B cell (primary cell): ENCODE measurements at regions not wholly inside any gene's neighbourhood (a gene's known extent, or its start where the extent isn't known, plus 50 kb on each side); places are given as distances from the start of the nearest gene placed in this dataset.

ENCODE experiments used
- ATAC-seq: fragments of 200-7000 bp; cut with Tn5 transposase; one replicate; pipeline ENCODE4 v1.10.0; 2021; ENCODE audit warnings: low read depth, mild to moderate bottlenecking, moderate number of reproducible peaks, moderate library complexity
- CTCF ChIA-PET: fragments of 350-600 bp; sonication (Branson Sonifier 250); formaldehyde crosslinking; loops from one replicate; lab custom pipeline; 2021; ENCODE audit warnings: antibody characterized with exemption, inconsistent platforms; lab: Charles Lee
- POLR2A ChIA-PET: fragments of 350-600 bp; sonication (Branson Sonifier 250); formaldehyde crosslinking; loops from one replicate; lab custom pipeline; 2021; ENCODE audit warnings: antibody characterized with exemption; lab: Charles Lee
- DNase-seq: peaks from one replicate; pipeline ENCODE4 v3.0.0; 2013
- H2AFZ ChIP-seq: 2 replicates; pipeline ENCODE4 v1.6.1; 2012; ENCODE audit warnings: mild to moderate bottlenecking, low read depth, low read length; ENCODE audit not compliant: insufficient read depth, poor library complexity, severe bottlenecking
- H3K27ac ChIP-seq, 2 donors: 1 replicate in 1 of 2; 2 replicates in 1 of 2; pipeline ENCODE4 v1.5.1; 2012 to 2013; ENCODE audit warnings: low read length in 2 of 2, mild to moderate bottlenecking in 2 of 2, moderate library complexity in 1 of 2
- H3K27me3 ChIP-seq, 4 experiments: fragments of 200-600 bp in 1 of 4; sonication (generic) in 1 of 4; replicated peaks in 1 of 4; 1 replicate in 2 of 4; 2 replicates in 2 of 4; pipeline versions ENCODE4 v1.6.1 to v1.7.0; 2013 to 2016; ENCODE audit warnings: low read length in 3 of 4, mild to moderate bottlenecking in 2 of 4, mixed read lengths in 1 of 4, moderate library complexity in 1 of 4; ENCODE audit not compliant: insufficient read depth in 4 of 4, control insufficient read depth in 3 of 4; ENCODE audit errors: control extremely low read depth in 1 of 4
- H3K36me3 ChIP-seq, 2 experiments: replicated peaks in 1 of 2; 1 replicate in 1 of 2; 2 replicates in 1 of 2; pipeline versions ENCODE4 v1.6.1 to v1.7.1; 2013; ENCODE audit warnings: low read length in 1 of 2; ENCODE audit not compliant: insufficient read depth in 2 of 2, control insufficient read depth in 1 of 2; ENCODE audit errors: control extremely low read depth in 1 of 2, extremely low read depth in 1 of 2
- H3K4me1 ChIP-seq, 2 donors: fragments of 200-600 bp in 1 of 2; sonication (generic) in 1 of 2; 1 replicate in 1 of 2; 2 replicates in 1 of 2; pipeline versions ENCODE4 v1.5.1 to v1.6.1; 2013 to 2017; ENCODE audit warnings: low read length in 2 of 2; ENCODE audit not compliant: control insufficient read depth in 2 of 2, insufficient read depth in 2 of 2
- H3K4me2 ChIP-seq: replicated peaks from 2 replicates; pipeline ENCODE3; 2012; ENCODE audit warnings: mild to moderate bottlenecking, low read depth, low read length; ENCODE audit not compliant: poor library complexity, severe bottlenecking
- H3K4me3 ChIP-seq, 5 experiments: fragments of 200-600 bp in 1 of 5; sonication (generic) in 1 of 5; 1 replicate in 3 of 5; 2 replicates in 2 of 5; pipeline versions ENCODE4 v1.5.1 to v1.7.0; 2011 to 2016; ENCODE audit warnings: low read length in 4 of 5, mild to moderate bottlenecking in 4 of 5, low read depth in 2 of 5, control low read depth in 1 of 5, moderate library complexity in 1 of 5; ENCODE audit not compliant: insufficient read depth in 1 of 5; ENCODE audit errors: control extremely low read depth in 1 of 5, extremely low read depth in 1 of 5
- H3K79me2 ChIP-seq: fragments of 200-600 bp; sonication (generic); one replicate; pipeline ENCODE4 v1.6.0; 2016; ENCODE audit warnings: low read length; ENCODE audit not compliant: control insufficient read depth, insufficient read depth
- H3K9ac ChIP-seq: fragments of 200-600 bp; sonication (generic); 2 replicates; pipeline ENCODE4 v1.6.1; 2017; ENCODE audit warnings: mild to moderate bottlenecking, low read length, moderate library complexity
- H3K9me3 ChIP-seq, 3 donors: one replicate each; pipeline versions ENCODE4 v1.6.1 to v1.7.1; 2013; ENCODE audit warnings: low read length in 2 of 3; ENCODE audit not compliant: control insufficient read depth in 2 of 3, insufficient read depth in 1 of 3; ENCODE audit errors: control extremely low read depth in 1 of 3
- H4K20me1 ChIP-seq: 2 replicates; pipeline ENCODE4 v1.6.0; 2012; ENCODE audit warnings: mild to moderate bottlenecking, low read length; ENCODE audit not compliant: insufficient read depth, control insufficient read depth, poor library complexity, severe bottlenecking
- H3K27ac Mint-ChIP-seq: one replicate; pipeline ENCODE4 v1.8.0; 2021; ENCODE audit warnings: mixed read lengths
- H3K27me3 Mint-ChIP-seq: one replicate; pipeline ENCODE4 v1.8.0; 2021; ENCODE audit warnings: mixed read lengths
- H3K4me1 Mint-ChIP-seq: one replicate; pipeline ENCODE4 v1.8.0; 2021; ENCODE audit warnings: mixed read lengths
- H3K4me3 Mint-ChIP-seq: one replicate; pipeline ENCODE4 v1.8.0; 2021; ENCODE audit warnings: mixed read lengths
- H3K9me3 Mint-ChIP-seq: one replicate; pipeline ENCODE4 v1.8.0; 2022; ENCODE audit warnings: mixed read lengths; ENCODE audit not compliant: insufficient read depth
- CTCF ChIP-seq: fragments of 200-600 bp; IDR thresholded peaks from one replicate; pipeline ENCODE4 v1.8.0; 2022; ENCODE audit warnings: antibody characterized with exemption, mild to moderate bottlenecking
- EZH2 ChIP-seq: IDR thresholded peaks from 2 replicates; pipeline ENCODE4 v1.6.1; 2012; ENCODE audit warnings: borderline replicate concordance, low read depth, mild to moderate bottlenecking, moderate library complexity, low read length; ENCODE audit not compliant: insufficient read depth, poor library complexity, severe bottlenecking
- WGBS: methylation state at CpG from one replicate; pipeline ENCODE4 v1.1.5; 2013; ENCODE audit warnings: missing lambda C conversion rate; ENCODE audit not compliant: insufficient coverage; 5-methylcytosine and 5-hydroxymethylcytosine counted together
- intact Hi-C: fragments of 100-400 bp; cut with micrococcal nuclease; formaldehyde crosslinking; loops from one replicate; pipeline ENCODE4 v1.10.0; 2022

DNA sequence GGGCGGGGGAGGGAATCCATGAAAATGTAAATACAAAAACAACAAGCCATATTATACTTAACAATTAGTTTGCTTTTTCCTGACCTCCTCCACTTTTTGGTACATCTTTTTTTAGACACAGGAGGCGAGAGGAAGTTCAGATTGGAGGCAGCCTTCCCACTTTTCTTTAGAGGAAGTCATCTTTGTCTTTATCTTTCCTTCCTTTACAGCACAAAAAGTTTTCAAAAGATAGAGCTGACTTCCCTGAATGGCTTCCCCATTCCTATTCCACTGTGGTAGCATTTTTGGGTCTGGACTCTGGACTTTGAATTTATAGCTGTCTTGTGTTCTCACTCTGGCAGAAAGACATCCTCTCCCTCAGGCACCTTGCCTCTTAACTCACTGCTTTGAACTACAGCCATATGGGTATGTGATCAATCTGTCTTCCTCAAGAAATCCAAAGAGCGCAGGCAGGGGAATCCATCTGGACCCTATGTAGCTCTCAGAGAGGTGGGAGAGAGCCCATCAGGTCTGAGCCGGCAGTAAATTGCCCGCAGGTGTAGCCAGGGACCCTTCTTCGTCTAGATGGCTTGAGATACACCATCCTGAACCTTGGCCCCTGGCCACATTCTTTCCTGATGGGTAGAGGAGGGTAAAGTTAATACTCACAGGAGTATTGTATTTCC, 101.9 kb downstream of the AQP4 start:
- no peak overlapping the region for H3K4me2 ChIP-seq
- H4K20me1 ChIP-seq = no peaks in the 10 kb centered on the region
- Mint-ChIP-seq H3K27me3 (no peaks in the 10 kb centered on the region), H3K9me3 (no peaks in the 10 kb centered on the region), H3K4me3 (no peak overlapping the region), H3K27ac (no peak overlapping the region), H3K4me1 (no peaks in the 10 kb centered on the region)
- DNase-seq (no peak), ATAC-seq (no peak)
- CTCF ChIA-PET = no interaction called here
- intact Hi-C loops = no loop called here
- no peaks in the 10 kb centered on the region for H3K4me1 ChIP-seq
- H3K27ac ChIP-seq = no peak overlapping the region
- no peak for TF ChIP-seq EZH2
- TF ChIP-seq CTCF = no peak
- POLR2A ChIA-PET = no interaction called here
- H3K9ac ChIP-seq = no peak overlapping the region
- H2AFZ ChIP-seq = no peak overlapping the region
- no peak overlapping the region for H3K4me3 ChIP-seq
- 71% methylated on average over 4 of the region's 6 CpGs for WGBS
- peaks cover 0 to 3% (median 0%) of the 10 kb centered on the region in 3 donors for H3K9me3 ChIP-seq
- H3K79me2 ChIP-seq = no peaks in the 10 kb centered on the region
- no peaks in the 10 kb centered on the region for H3K36me3 ChIP-seq
- no peaks in the 10 kb centered on the region for H3K27me3 ChIP-seq

- intact Hi-C loops = no loop called here
- ChIA-PET CTCF (no interaction called here), POLR2A (no interaction called here)
- Mint-ChIP-seq H3K9me3 (no peaks in the 10 kb centered on the region), H3K4me3 (no peak overlapping the region), H3K27ac (no peak overlapping the region), H3K27me3 (no peaks in the 10 kb centered on the region), H3K4me1 (peaks cover 5% of the 10 kb centered on the region)
- Histone ChIP-seq H2AFZ (no peak overlapping the region), H3K4me2 (no peak overlapping the region), H3K79me2 (no peaks in the 10 kb centered on the region), H3K27ac (no peak overlapping the region), H3K36me3 (no peaks in the 10 kb centered on the region), H3K4me1 (peaks cover 0 to 2% of the 10 kb centered on the region in 2 donors), H3K27me3 (no peaks in the 10 kb centered on the region), H3K4me3 (no peak overlapping the region), H3K9ac (no peak overlapping the region), H3K9me3 (no peaks in the 10 kb centered on the region), H4K20me1 (no peaks in the 10 kb centered on the region)
- DNase-seq (no peak), ATAC-seq (no peak)
- TF ChIP-seq CTCF = no peak
- TF ChIP-seq EZH2 = no peak
- 75% methylated on average over 2 of the region's 4 CpGs for WGBS
These were observed 108.1 kb downstream of the AQP4 start for GRCh38 chr18:26757263-26758019.
